Stomach (tissue), 4 donors: ENCODE measurements at regions not wholly inside any gene's neighbourhood (a gene's known extent, or its start where the extent isn't known, plus 50 kb on each side); places are given as distances from the start of the nearest gene placed in this dataset.

Experiments
- EP300 ChIP-seq: sonication (generic); formaldehyde crosslinking; IDR thresholded peaks from one replicate; pipeline ENCODE4 v1.6.1; 2017; ENCODE audit warnings: antibody characterized with exemption
- POLR2A ChIP-seq, 4 donors: fragments of 450-650 bp; IDR thresholded peaks; one replicate each; pipeline ENCODE4 v1.6.1; 2016; ENCODE audit warnings: antibody characterized with exemption in 4 of 4, control low read depth in 2 of 4, mild to moderate bottlenecking in 1 of 4, moderate library complexity in 1 of 4
- POLR2AphosphoS5 ChIP-seq, 3 donors: sonication (generic); formaldehyde crosslinking; IDR thresholded peaks; one replicate each; pipeline ENCODE4 v1.6.1; 2016; ENCODE audit warnings: antibody characterized with exemption in 3 of 3
- TF ChIP-seq, protein P1 (sequence below), 7 experiments: fragments of 450-650 bp in 4 of 7; fragments of 200-600 bp in 3 of 7; sonication (generic) in 3 of 7; IDR thresholded peaks; one replicate each; pipeline ENCODE4 v1.5.1; 2016 to 2019; ENCODE audit warnings: antibody characterized with exemption in 7 of 7, control low read depth in 2 of 7, mild to moderate bottlenecking in 1 of 7

DNA sequence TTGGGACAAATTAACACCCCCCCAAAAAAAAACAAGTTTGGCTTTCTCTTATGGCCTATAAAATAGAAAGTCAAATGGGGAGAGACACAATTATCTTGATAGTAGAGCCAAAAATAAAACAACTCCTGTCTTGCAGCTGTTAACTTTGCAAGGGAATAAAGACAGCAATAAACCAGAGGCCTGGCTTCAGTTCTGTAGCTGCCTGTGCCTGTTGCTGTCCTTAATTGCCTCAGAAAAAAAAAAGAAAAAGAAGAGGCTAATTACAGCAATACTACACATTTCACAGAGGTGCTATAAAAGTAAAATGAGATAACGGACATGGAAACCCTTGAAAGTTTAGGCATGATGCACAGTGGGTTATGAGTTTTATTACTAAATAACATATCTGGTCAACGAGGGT is 170.7 kb upstream of the IRX1 start:
- TF ChIP-seq, protein P1, sequence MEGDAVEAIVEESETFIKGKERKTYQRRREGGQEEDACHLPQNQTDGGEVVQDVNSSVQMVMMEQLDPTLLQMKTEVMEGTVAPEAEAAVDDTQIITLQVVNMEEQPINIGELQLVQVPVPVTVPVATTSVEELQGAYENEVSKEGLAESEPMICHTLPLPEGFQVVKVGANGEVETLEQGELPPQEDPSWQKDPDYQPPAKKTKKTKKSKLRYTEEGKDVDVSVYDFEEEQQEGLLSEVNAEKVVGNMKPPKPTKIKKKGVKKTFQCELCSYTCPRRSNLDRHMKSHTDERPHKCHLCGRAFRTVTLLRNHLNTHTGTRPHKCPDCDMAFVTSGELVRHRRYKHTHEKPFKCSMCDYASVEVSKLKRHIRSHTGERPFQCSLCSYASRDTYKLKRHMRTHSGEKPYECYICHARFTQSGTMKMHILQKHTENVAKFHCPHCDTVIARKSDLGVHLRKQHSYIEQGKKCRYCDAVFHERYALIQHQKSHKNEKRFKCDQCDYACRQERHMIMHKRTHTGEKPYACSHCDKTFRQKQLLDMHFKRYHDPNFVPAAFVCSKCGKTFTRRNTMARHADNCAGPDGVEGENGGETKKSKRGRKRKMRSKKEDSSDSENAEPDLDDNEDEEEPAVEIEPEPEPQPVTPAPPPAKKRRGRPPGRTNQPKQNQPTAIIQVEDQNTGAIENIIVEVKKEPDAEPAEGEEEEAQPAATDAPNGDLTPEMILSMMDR (IDR thresholded peaks at IDR 0.05) = no peak
- TF ChIP-seq EP300 (no peak), POLR2A (IDR thresholded peaks at IDR 0.05) (no peak), POLR2AphosphoS5 (IDR thresholded peaks at IDR 0.05) (no peak)
